Endothelial cell of umbilical vein (primary cell): ENCODE measurements at regions not wholly inside any gene's neighbourhood (a gene's known extent, or its start where the extent isn't known, plus 50 kb on each side); places are given as distances from the start of the nearest gene placed in this dataset.

Experiments
- BruUV-seq: library from RNA; stranded (reverse); fragments of 400-500 nt; replicated peaks from 2 replicates; lab custom pipeline; 2021; lab: Mats Ljungman, UMichigan
- CTCF ChIA-PET: fragments of 300-600, 350-600 bp; sonication (Branson Sonifier 250); formaldehyde crosslinking; loops from one replicate; lab custom pipeline; 2021; ENCODE audit warnings: antibody characterized with exemption, inconsistent platforms; lab: Charles Lee
- POLR2A ChIA-PET: fragments of 300-600, 350-600 bp; sonication (Branson Sonifier 250); formaldehyde crosslinking; loops from one replicate; lab custom pipeline; 2021; ENCODE audit warnings: antibody characterized with exemption, inconsistent platforms; lab: Charles Lee
- DNase-seq: peaks from one replicate; pipeline ENCODE4 v3.0.0-alpha.2; 2011; ENCODE audit warnings: low read depth, low spot score
- FAIRE-seq: peaks from 2 replicates; lab custom pipeline; 2011; peaks lifted over from hg19 to GRCh38; lab: Jason Lieb, UNC
- H2AFZ ChIP-seq: 2 replicates; pipeline ENCODE4 v1.6.0; 2012; ENCODE audit warnings: low read depth, low read length, control low read depth, inconsistent platforms
- H3K27ac ChIP-seq: 2 replicates; pipeline ENCODE4 v1.5.1; 2011; ENCODE audit warnings: low read depth, mild to moderate bottlenecking, control low read depth, low read length, moderate library complexity; ENCODE audit not compliant: insufficient read depth
- H3K27me3 ChIP-seq, 2 experiments: 2 replicates each; pipeline versions ENCODE4 v1.6.0 to v1.6.1; 2011; ENCODE audit warnings: low read length in 2 of 2, mixed read lengths in 1 of 2; ENCODE audit not compliant: control insufficient read depth in 2 of 2, insufficient read depth in 2 of 2
- H3K36me3 ChIP-seq, 2 experiments: 2 replicates in 1 of 2; 3 replicates in 1 of 2; pipeline ENCODE4 v1.5.1; 2011; ENCODE audit warnings: low read length in 2 of 2, mild to moderate bottlenecking in 1 of 2, moderate library complexity in 1 of 2; ENCODE audit not compliant: control insufficient read depth in 2 of 2, insufficient read depth in 2 of 2; ENCODE audit errors: extremely low read depth in 1 of 2
- H3K4me1 ChIP-seq: 3 replicates; pipeline ENCODE4 v1.5.1; 2011; ENCODE audit warnings: mild to moderate bottlenecking, low read length; ENCODE audit not compliant: control insufficient read depth, insufficient read depth; ENCODE audit errors: extremely low read depth
- H3K4me2 ChIP-seq: 2 replicates; pipeline ENCODE4 v1.6.1; 2011; ENCODE audit warnings: low read length, control low read depth, mixed read lengths; ENCODE audit not compliant: insufficient read depth
- H3K4me3 ChIP-seq, 3 experiments: fragments of 200-600 bp in 1 of 3; sonication (generic), shearing (Covaris generic) in 1 of 3; replicated peaks in 1 of 3; 2 replicates each; pipeline ENCODE4 v1.5.1; 2011 to 2016; ENCODE audit warnings: control low read depth in 3 of 3, low read length in 3 of 3, mild to moderate bottlenecking in 2 of 3, inconsistent platforms in 1 of 3, low read depth in 1 of 3, moderate library complexity in 1 of 3; ENCODE audit not compliant: insufficient read depth in 1 of 3
- H3K79me2 ChIP-seq: 2 replicates; pipeline ENCODE4 v1.6.0; 2012; ENCODE audit warnings: low read length, inconsistent platforms; ENCODE audit not compliant: control insufficient read depth, insufficient read depth
- H3K9ac ChIP-seq: replicated peaks from 2 replicates; pipeline ENCODE3; 2011; ENCODE audit warnings: low read length, control low read depth; ENCODE audit not compliant: insufficient read depth; ENCODE audit errors: extremely low read depth
- H3K9me1 ChIP-seq: replicated peaks from 3 replicates; pipeline ENCODE4 v1.6.0; 2011; ENCODE audit warnings: mild to moderate bottlenecking, low read length; ENCODE audit not compliant: control insufficient read depth, insufficient read depth; ENCODE audit errors: extremely low read depth
- H3K9me3 ChIP-seq: replicated peaks from 2 replicates; pipeline ENCODE4 v1.5.1; 2012; ENCODE audit warnings: low read length, inconsistent platforms; ENCODE audit not compliant: control insufficient read depth, insufficient read depth
- H4K20me1 ChIP-seq: replicated peaks from 2 replicates; pipeline ENCODE3; 2011; ENCODE audit warnings: mild to moderate bottlenecking, low read length; ENCODE audit not compliant: control insufficient read depth, insufficient read depth; ENCODE audit errors: extremely low read depth
- EZH2 ChIP-seq: IDR thresholded peaks from 2 replicates; pipeline ENCODE4 v1.6.1; 2012; ENCODE audit warnings: borderline replicate concordance, low read depth, mild to moderate bottlenecking, moderate library complexity, low read length, inconsistent platforms; ENCODE audit not compliant: severe bottlenecking
- FOS ChIP-seq: IDR thresholded peaks from 2 replicates; pipeline ENCODE4 v1.6.1; 2011; ENCODE audit warnings: mild to moderate bottlenecking, low read length, moderate library complexity, borderline replicate concordance; ENCODE audit not compliant: insufficient read depth
- GATA2 ChIP-seq: IDR thresholded peaks from 2 replicates; pipeline ENCODE4 v1.7.0; 2011; ENCODE audit warnings: low read depth, mild to moderate bottlenecking, moderate library complexity, mixed read lengths, low read length; ENCODE audit not compliant: insufficient read length, insufficient read depth
- JUN ChIP-seq: IDR thresholded peaks from 2 replicates; pipeline ENCODE4 v1.6.1; 2011; ENCODE audit warnings: borderline replicate concordance, low read depth; ENCODE audit not compliant: insufficient read length, insufficient read depth
- MAX ChIP-seq: IDR thresholded peaks from 2 replicates; pipeline ENCODE4 v1.6.1; 2011; ENCODE audit not compliant: insufficient read depth, insufficient read length
- MYC ChIP-seq: IDR thresholded peaks from one replicate; pipeline ENCODE4 v1.6.1; 2011; ENCODE audit warnings: mild to moderate bottlenecking, low read depth, low read length
- POLR2A ChIP-seq: IDR thresholded peaks from 2 replicates; pipeline ENCODE4 v1.6.1; 2012; ENCODE audit warnings: low read depth, mild to moderate bottlenecking, control low read depth, low read length
- POLR2AphosphoS5 ChIP-seq: IDR thresholded peaks from 2 replicates; pipeline ENCODE4 v1.6.1; 2012; ENCODE audit warnings: low read depth, mild to moderate bottlenecking, control low read depth, low read length, moderate library complexity; ENCODE audit not compliant: insufficient read depth
- dilution Hi-C: fragments of 300-500 bp; cut with MboI; formaldehyde crosslinking; loops from one replicate; pipeline ENCODE4 v1.15.0; 2019; ENCODE audit warnings: low sequenced_read_pairs; ENCODE audit not compliant: extremely low pct_ligation_motif_present
- intact Hi-C: fragments of 100-400 bp; cut with micrococcal nuclease; formaldehyde crosslinking; loops from one replicate; pipeline ENCODE4 v1.10.0; 2022
- TF ChIP-seq, protein P1 (sequence below), 2 donors: IDR thresholded peaks; 1 replicate in 1 of 2; 2 replicates in 1 of 2; pipeline ENCODE4 v1.5.1; 2011; ENCODE audit warnings: low read length in 2 of 2, mild to moderate bottlenecking in 2 of 2, moderate library complexity in 2 of 2, control low read depth in 1 of 2, inconsistent platforms in 1 of 2, low read depth in 1 of 2; ENCODE audit not compliant: insufficient read depth in 1 of 2; ENCODE audit errors: extremely low read depth in 1 of 2

DNA sequence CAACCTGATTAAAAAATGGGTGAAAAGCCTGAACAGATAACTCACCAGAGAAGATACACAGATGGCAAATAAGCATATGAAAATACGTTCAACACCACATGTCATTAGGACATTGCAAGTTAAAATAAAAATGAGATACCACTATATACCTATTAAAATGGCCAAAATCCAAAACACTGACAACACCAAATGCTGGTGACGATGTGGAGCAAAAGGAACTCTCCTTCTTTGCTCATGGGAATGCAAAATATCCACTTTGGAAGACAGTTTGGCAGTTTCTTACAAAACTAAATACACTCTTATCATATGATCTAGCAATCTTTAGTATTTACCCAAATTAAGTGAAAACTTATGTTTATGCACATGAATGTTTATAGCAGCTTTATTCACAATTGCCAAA lies 100.5 kb upstream of the ARID1B start:
- H4K20me1 ChIP-seq, result no peaks in the 10 kb centered on the region
- H3K9me3 ChIP-seq, result no peaks in the 10 kb centered on the region
- no peak for TF ChIP-seq MAX
- TF ChIP-seq POLR2AphosphoS5, result no peak
- no peak for TF ChIP-seq MYC
- no peak for TF ChIP-seq JUN
- no peak for TF ChIP-seq GATA2
- TF ChIP-seq, protein P1, sequence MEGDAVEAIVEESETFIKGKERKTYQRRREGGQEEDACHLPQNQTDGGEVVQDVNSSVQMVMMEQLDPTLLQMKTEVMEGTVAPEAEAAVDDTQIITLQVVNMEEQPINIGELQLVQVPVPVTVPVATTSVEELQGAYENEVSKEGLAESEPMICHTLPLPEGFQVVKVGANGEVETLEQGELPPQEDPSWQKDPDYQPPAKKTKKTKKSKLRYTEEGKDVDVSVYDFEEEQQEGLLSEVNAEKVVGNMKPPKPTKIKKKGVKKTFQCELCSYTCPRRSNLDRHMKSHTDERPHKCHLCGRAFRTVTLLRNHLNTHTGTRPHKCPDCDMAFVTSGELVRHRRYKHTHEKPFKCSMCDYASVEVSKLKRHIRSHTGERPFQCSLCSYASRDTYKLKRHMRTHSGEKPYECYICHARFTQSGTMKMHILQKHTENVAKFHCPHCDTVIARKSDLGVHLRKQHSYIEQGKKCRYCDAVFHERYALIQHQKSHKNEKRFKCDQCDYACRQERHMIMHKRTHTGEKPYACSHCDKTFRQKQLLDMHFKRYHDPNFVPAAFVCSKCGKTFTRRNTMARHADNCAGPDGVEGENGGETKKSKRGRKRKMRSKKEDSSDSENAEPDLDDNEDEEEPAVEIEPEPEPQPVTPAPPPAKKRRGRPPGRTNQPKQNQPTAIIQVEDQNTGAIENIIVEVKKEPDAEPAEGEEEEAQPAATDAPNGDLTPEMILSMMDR (IDR thresholded peaks at IDR 0.05; ENCODE audit: extremely low read depth in 1 of 2, insufficient read depth in 1 of 2, low read depth in 1 of 2, low read length in 2 of 2), result no peak
- no peak for TF ChIP-seq EZH2
- no peak for TF ChIP-seq FOS
- TF ChIP-seq POLR2A, result no peak
- H3K4me2 ChIP-seq, result no peak overlapping the region
- intact Hi-C loops (no loop called here), dilution Hi-C loops (no loop called here)
- no peaks in the 10 kb centered on the region for H3K9me1 ChIP-seq
- CTCF ChIA-PET, result interaction anchor here (1.0 kb wide), 1 partner anchor 10 kb away, joined by 4 read pairs; no protein-coding TSS in a partner anchor
- no peak overlapping the region for H3K4me3 ChIP-seq
- H3K36me3 ChIP-seq, result no peaks in the 10 kb centered on the region
- peaks cover 2 to 3% of the 10 kb centered on the region in 2 experiments for H3K27me3 ChIP-seq
- DNase-seq, result no peak
- no peak for FAIRE-seq
- POLR2A ChIA-PET, result no interaction called here
- H2AFZ ChIP-seq, result no peak overlapping the region
- H3K9ac ChIP-seq, result no peak overlapping the region
- H3K27ac ChIP-seq, result no peak overlapping the region
- BruUV-seq, result no TSS peak
- H3K4me1 ChIP-seq, result no peaks in the 10 kb centered on the region
- H3K79me2 ChIP-seq, result no peaks in the 10 kb centered on the region
